ENCODE measurements at regions not wholly inside any gene's neighbourhood (a gene's known extent, or its start where the extent isn't known, plus 50 kb on each side); places are given as distances from the start of the nearest gene placed in this dataset.

- TF ChIP-seq CREB1 (CRISPR knock-in tag; IDR thresholded peaks at IDR 0.05; ENCODE audit: low read depth) (no peak), POLR2AphosphoS5 (IDR thresholded peaks at IDR 0.05; ENCODE audit: low read depth) (no peak), CTCF (conservative IDR thresholded peaks at IDR 0.05; ENCODE audit: low read depth in 2 of 2) (no peak), ZNF114 (CRISPR knock-in tag; IDR thresholded peaks at IDR 0.05) (no peak), EZH2phosphoT487 (IDR thresholded peaks at IDR 0.05; ENCODE audit: unreplicated experiment) (no peak), EZH2 (IDR thresholded peaks at IDR 0.05; ENCODE audit: low read depth, unreplicated experiment) (no peak), JUNB (IDR thresholded peaks at IDR 0.05; ENCODE audit: unreplicated experiment) (no peak), ZNF462 (CRISPR knock-in tag; IDR thresholded peaks at IDR 0.05) (no peak)
Measured at GRCh38 chrX:138929926-138930582, 218.5 kb upstream of the FGF13 start.
